ENCODE measurements at regions not wholly inside any gene's neighbourhood (a gene's known extent, or its start where the extent isn't known, plus 50 kb on each side); places are given as distances from the start of the nearest gene placed in this dataset.
"Not testable (repeated sequence)": the region's sequence is repeated elsewhere in the genome, so short reads cannot be mapped to it uniquely, and the experiment has no call there.

- Histone ChIP-seq H3K4me1 (no peaks in the 10 kb centered on the region), H3K36me3 (no peaks in the 10 kb centered on the region), H3K4me3 (no peak overlapping the region), H3K27me3 (no peaks in the 10 kb centered on the region), H3K27ac (no peak overlapping the region), H3K9me3 (no peaks in the 10 kb centered on the region)
- DNase-seq (ENCODE audit: low spot score in 2 of 2): no peak
- no peak for TF ChIP-seq CTCF (IDR thresholded peaks at IDR 0.05)
- intact Hi-C loops (cut with DNase I): no loop called here
Measured at GRCh38 chr11:44430140-44430539, 120.2 kb upstream of the ALX4 start.

- DNase-seq (ENCODE audit: low spot score in 2 of 2): no peak
- no peaks in the 10 kb centered on the region for H3K36me3 ChIP-seq
- intact Hi-C loops (cut with DNase I): no loop called here
- no peaks in the 10 kb centered on the region for H3K27me3 ChIP-seq
- no peaks in the 10 kb centered on the region for H3K4me1 ChIP-seq
- no peak for TF ChIP-seq CTCF (IDR thresholded peaks at IDR 0.05)
- H3K27ac ChIP-seq: no peak overlapping the region
- no peaks in the 10 kb centered on the region for H3K9me3 ChIP-seq
- no peak overlapping the region for H3K4me3 ChIP-seq
Measured at GRCh38 chr11:44434191-44434590, 124.3 kb upstream of the ALX4 start.

- intact Hi-C loops (cut with DNase I): no loop called here
- Histone ChIP-seq H3K27ac (no peak overlapping the region), H3K9me3 (no peaks in the 10 kb centered on the region), H3K4me3 (no peak overlapping the region), H3K36me3 (no peaks in the 10 kb centered on the region), H3K27me3 (no peaks in the 10 kb centered on the region), H3K4me1 (no peaks in the 10 kb centered on the region)
- no peak for TF ChIP-seq CTCF (IDR thresholded peaks at IDR 0.05)
- no peak for DNase-seq (ENCODE audit: low spot score in 2 of 2)
Measured at GRCh38 chr11:44437122-44437521, 127.2 kb upstream of the ALX4 start.

- intact Hi-C loops (cut with DNase I); H3K9me3 ChIP-seq; H3K4me1 ChIP-seq; H3K4me3 ChIP-seq; H3K27me3 ChIP-seq; H3K36me3 ChIP-seq; H3K27ac ChIP-seq; DNase-seq (ENCODE audit: low spot score in 2 of 2): not testable (repeated sequence)
Measured at GRCh38 chr11:44442893-44443673, 122.4 kb upstream of the CD82 start.

GRCh38 chr11:44443836-44444769 lies 121.4 kb upstream of the CD82 start:
- Histone ChIP-seq H3K4me3 (no peak overlapping the region), H3K4me1 (no peaks in the 10 kb centered on the region), H3K27ac (no peak overlapping the region), H3K9me3 (no peaks in the 10 kb centered on the region), H3K27me3 (no peaks in the 10 kb centered on the region), H3K36me3 (no peaks in the 10 kb centered on the region)
- TF ChIP-seq CTCF (IDR thresholded peaks at IDR 0.05): no peak
- intact Hi-C loops (cut with DNase I): no loop called here
- no peak for DNase-seq (ENCODE audit: low spot score in 2 of 2)

- Histone ChIP-seq H3K27me3 (no peaks in the 10 kb centered on the region), H3K27ac (no peak overlapping the region), H3K4me1 (no peaks in the 10 kb centered on the region), H3K36me3 (no peaks in the 10 kb centered on the region), H3K9me3 (no peaks in the 10 kb centered on the region), H3K4me3 (no peak overlapping the region)
- intact Hi-C loops (cut with DNase I): no loop called here
- DNase-seq (ENCODE audit: low spot score in 2 of 2): no peak
- no peak for TF ChIP-seq CTCF (IDR thresholded peaks at IDR 0.05)
Measured at GRCh38 chr11:44444770-44445321, 120.6 kb upstream of the CD82 start.

Measured in ascending aorta (tissue), 2 donors.